ENCODE measurements at regions not wholly inside any gene's neighbourhood (a gene's known extent, or its start where the extent isn't known, plus 50 kb on each side); places are given as distances from the start of the nearest gene placed in this dataset.
"Not testable (repeated sequence)": the region's sequence is repeated elsewhere in the genome, so short reads cannot be mapped to it uniquely, and the experiment has no call there.

DNA sequence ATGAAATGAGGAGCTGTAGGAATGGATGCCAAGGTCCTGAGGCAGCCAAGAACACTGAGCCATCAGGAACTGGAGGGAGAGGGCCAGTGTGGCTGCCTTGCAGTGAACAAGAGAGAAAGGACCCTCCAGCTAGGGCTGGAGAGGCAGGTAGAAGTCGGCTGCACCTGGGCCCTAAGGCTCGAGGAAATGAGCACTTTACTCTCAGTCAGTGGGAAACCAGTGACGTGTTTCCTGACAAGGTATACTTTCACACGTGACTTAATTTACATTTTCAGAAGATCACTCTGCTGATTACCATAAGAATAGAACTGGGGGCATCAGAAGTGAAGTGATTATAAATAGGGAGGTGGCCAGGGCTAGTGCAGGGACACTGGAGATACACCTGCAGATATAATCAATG, 115.2 kb downstream of the C17orf67 start:
- no peak for DNase-seq (ENCODE audit: low read depth)
- Histone ChIP-seq H3K4me3 (ENCODE audit: low read length) (no peak overlapping the region), H3K9ac (ENCODE audit: low read length) (no peak overlapping the region), H3K9me3 (ENCODE audit: control insufficient read depth, low read length) (no peaks in the 10 kb centered on the region), H3K27me3 (replicated peaks; ENCODE audit: control insufficient read depth, insufficient read depth, low read length) (peaks cover 15% of the 10 kb centered on the region), H3K36me3 (ENCODE audit: control insufficient read depth, insufficient read depth, low read length, severe bottlenecking) (no peaks in the 10 kb centered on the region), H3K4me1 (ENCODE audit: control insufficient read depth, insufficient read depth, low read length) (no peaks in the 10 kb centered on the region)

DNA sequence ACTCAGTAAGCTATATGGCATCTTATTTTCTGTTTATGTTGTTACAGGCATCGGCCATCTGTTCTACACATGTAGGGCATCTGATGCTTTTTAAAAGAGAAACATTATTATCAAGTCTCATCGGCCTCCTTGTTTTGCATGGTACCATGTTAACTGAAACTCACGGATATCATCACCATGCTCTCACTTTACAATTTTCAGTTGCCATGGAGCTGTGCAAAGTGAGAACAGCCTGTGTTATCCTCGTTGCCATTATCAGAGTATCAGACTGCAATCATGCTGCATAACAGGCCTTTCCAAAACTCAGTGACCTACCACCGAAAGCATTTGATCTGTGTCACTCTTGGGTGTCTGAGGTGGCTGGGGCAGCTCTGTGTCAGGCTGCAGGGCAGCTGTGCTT, 110.3 kb downstream of the C17orf67 start:
- H3K9me3 ChIP-seq (ENCODE audit: control insufficient read depth, low read length), result no peaks in the 10 kb centered on the region
- H3K9ac ChIP-seq (ENCODE audit: low read length), result no peak overlapping the region
- no peak overlapping the region for H3K4me3 ChIP-seq (ENCODE audit: low read length)
- H3K27me3 ChIP-seq (replicated peaks; ENCODE audit: control insufficient read depth, insufficient read depth, low read length), result peaks cover 21% of the 10 kb centered on the region
- no peak for DNase-seq (ENCODE audit: low read depth)
- H3K4me1 ChIP-seq (ENCODE audit: control insufficient read depth, insufficient read depth, low read length), result no peaks in the 10 kb centered on the region
- H3K36me3 ChIP-seq (ENCODE audit: control insufficient read depth, insufficient read depth, low read length, severe bottlenecking), result no peaks in the 10 kb centered on the region

DNA sequence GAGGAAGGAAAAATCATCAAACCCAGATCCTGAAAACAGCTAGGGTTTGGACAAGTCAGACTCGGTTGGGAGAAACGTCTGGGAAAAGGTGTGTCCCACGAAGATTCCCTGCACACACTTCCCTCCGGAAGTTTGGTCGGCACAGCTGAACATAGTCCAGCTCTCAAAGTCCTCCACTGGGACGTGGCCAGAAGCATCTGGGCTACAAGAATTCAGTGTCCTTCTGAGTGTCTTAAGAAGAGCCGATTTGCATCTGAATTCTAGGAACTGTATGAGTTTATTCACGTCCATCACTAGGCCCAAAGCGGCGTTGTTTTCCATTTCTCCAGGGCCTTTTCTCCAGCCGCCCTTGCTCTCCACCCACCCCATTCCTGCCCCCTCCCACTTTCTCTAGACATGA, 109.1 kb downstream of the C17orf67 start:
- H3K27me3 ChIP-seq (replicated peaks; ENCODE audit: control insufficient read depth, insufficient read depth, low read length), result peaks cover 28% of the 10 kb centered on the region
- no peaks in the 10 kb centered on the region for H3K4me1 ChIP-seq (ENCODE audit: control insufficient read depth, insufficient read depth, low read length)
- no peaks in the 10 kb centered on the region for H3K36me3 ChIP-seq (ENCODE audit: control insufficient read depth, insufficient read depth, low read length, severe bottlenecking)
- no peaks in the 10 kb centered on the region for H3K9me3 ChIP-seq (ENCODE audit: control insufficient read depth, low read length)
- no peak overlapping the region for H3K4me3 ChIP-seq (ENCODE audit: low read length)
- H3K9ac ChIP-seq (ENCODE audit: low read length), result no peak overlapping the region
- DNase-seq (ENCODE audit: low read depth), result no peak

DNA sequence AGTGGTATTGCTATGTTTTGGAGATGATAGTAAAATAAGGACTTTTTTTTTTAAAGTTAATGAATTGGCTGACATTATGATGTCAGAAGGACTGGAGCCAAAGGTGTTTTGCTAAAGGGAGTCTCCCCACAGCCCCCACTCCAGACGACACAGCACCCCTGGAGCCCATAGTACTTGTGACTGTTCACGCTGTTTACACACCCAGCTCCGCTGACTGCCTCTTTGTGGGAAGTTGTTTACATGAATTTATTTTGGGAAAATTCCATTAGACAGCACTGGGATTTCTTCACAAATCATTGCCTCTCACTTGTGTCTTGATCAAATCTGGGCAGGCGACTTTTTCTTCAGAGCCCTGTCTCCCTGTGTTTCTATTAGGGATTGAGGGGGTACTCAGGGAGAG, 108.6 kb downstream of the C17orf67 start:
- Histone ChIP-seq H3K36me3 (ENCODE audit: control insufficient read depth, insufficient read depth, low read length, severe bottlenecking) (no peaks in the 10 kb centered on the region), H3K9me3 (ENCODE audit: control insufficient read depth, low read length) (no peaks in the 10 kb centered on the region), H3K4me3 (ENCODE audit: low read length) (no peak overlapping the region), H3K27me3 (replicated peaks; ENCODE audit: control insufficient read depth, insufficient read depth, low read length) (peaks cover 32% of the 10 kb centered on the region), H3K4me1 (ENCODE audit: control insufficient read depth, insufficient read depth, low read length) (no peaks in the 10 kb centered on the region), H3K9ac (ENCODE audit: low read length) (no peak overlapping the region)
- DNase-seq (ENCODE audit: low read depth), result no peak

DNA sequence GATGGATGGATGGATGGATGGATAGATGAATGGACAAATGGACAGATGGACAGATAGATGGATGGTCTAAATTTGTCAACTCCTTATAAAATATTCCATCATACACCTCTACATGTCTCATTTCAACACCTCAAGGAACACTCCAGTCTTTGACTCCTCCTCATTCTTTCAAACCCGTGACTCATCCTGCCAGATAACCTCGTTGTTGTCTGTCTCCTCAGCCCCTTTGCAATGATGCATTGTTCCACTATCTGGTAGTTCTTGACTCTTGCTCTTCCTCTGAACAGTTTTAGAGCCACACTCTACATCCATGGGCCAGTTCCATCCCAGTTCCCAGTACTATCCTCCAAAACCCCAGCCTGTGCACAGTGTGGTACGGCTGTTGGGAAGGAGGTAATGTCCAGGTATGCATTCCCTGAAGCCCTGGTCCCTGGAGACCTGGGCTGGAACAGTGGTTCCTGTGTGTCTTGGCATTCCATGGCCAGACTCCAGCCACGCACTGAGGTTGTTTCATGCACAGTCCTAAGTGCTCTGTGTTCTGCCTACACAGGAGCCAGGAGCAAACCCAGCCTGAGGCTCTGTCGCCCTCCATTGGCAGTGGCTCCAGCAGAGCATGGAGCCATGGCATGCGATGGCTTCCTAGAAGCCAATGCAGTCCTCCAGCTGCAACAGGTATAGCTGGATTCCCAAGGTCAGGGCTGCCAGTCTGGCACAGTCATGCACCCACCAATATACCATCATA, 105.7 kb downstream of the C17orf67 start:
- Histone ChIP-seq H3K4me1 (ENCODE audit: control insufficient read depth, insufficient read depth, low read length) (no peaks in the 10 kb centered on the region), H3K9me3 (ENCODE audit: control insufficient read depth, low read length) (no peaks in the 10 kb centered on the region)
- no peak for DNase-seq (ENCODE audit: low read depth)

DNA sequence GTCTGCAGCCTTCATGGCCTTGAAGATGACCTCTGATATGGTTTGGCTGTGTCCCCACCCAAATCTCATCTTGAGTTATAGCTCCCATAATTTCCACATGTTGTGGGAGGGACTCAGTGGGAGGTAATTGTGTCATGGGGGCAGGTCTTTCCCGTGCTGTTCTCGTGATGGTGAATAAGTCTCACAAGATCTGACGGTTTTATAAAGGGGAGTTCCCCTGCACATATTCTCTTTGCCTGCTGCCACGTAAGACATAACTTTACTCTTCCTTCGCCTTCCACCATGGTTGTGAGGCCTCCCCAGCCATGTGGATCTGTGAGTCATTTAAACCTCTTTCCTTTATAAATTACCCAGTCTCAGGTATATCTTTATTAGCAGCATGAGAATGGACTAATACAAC, 102.6 kb downstream of the C17orf67 start:
- not testable (repeated sequence) for DNase-seq (ENCODE audit: low read depth); H3K4me3 ChIP-seq (ENCODE audit: low read length); H3K9me3 ChIP-seq (ENCODE audit: control insufficient read depth, low read length); H3K9ac ChIP-seq (ENCODE audit: low read length); H3K4me1 ChIP-seq (ENCODE audit: control insufficient read depth, insufficient read depth, low read length); H3K36me3 ChIP-seq (ENCODE audit: control insufficient read depth, insufficient read depth, low read length, severe bottlenecking)
- peaks cover 29% of the 10 kb centered on the region for H3K27me3 ChIP-seq (replicated peaks; ENCODE audit: control insufficient read depth, insufficient read depth, low read length)

More for the DNA sequence above, 105.7 kb downstream of the C17orf67 start:
- H3K4me3 ChIP-seq (ENCODE audit: low read length), result no peak overlapping the region
- H3K36me3 ChIP-seq (ENCODE audit: control insufficient read depth, insufficient read depth, low read length, severe bottlenecking), result no peaks in the 10 kb centered on the region
- no peak overlapping the region for H3K9ac ChIP-seq (ENCODE audit: low read length)
- H3K27me3 ChIP-seq (replicated peaks; ENCODE audit: control insufficient read depth, insufficient read depth, low read length), result peaks cover 29% of the 10 kb centered on the region

DNA sequence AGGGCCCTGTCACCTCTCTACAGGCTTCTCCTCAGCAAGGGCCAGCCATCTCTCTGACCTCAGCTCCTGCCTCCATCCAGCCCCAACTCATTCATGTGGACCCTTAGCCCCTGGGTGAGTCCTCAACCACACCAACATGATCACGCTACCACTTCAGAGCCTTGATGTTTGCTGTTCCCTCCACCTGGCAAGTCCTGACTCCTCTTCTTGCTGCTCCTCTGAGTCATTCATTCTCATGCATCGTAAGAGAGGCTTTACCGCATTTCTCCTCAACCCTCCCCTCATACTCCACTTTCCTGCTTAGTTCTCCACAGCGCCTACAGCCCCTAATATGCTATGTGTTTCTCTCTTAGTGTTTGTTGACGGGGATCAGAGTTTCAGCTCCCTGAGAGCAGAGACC, 99.9 kb downstream of the C17orf67 start:
- peaks cover 26% of the 10 kb centered on the region for H3K27me3 ChIP-seq (replicated peaks; ENCODE audit: control insufficient read depth, insufficient read depth, low read length)

DNA sequence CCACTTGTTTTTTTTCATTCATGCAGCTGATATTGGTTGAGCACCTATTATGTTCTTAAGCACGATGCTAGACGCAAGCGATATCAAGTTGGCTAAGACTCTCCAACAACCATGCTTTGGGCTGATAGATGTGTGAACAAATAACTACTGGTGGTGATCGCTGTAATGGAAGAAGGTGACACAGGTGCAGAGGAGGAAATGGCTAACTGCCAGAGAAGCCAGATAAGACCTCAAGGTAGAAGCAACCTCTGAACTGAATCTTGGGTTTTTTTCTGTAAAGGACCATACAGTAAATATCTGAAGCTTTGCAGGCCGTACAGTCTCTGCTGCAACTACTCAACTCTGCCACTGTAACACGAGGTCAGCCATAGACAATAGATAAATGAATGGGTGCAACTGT, 97.9 kb downstream of the C17orf67 start:
- no peak for DNase-seq (ENCODE audit: low read depth)
- Histone ChIP-seq H3K9me3 (ENCODE audit: control insufficient read depth, low read length) (no peaks in the 10 kb centered on the region), H3K4me3 (ENCODE audit: low read length) (no peak overlapping the region), H3K36me3 (ENCODE audit: control insufficient read depth, insufficient read depth, low read length, severe bottlenecking) (no peaks in the 10 kb centered on the region), H3K27me3 (replicated peaks; ENCODE audit: control insufficient read depth, insufficient read depth, low read length) (peaks cover 13% of the 10 kb centered on the region), H3K9ac (ENCODE audit: low read length) (no peak overlapping the region), H3K4me1 (ENCODE audit: control insufficient read depth, insufficient read depth, low read length) (peaks cover 9% of the 10 kb centered on the region)

More for the DNA sequence above, 99.9 kb downstream of the C17orf67 start:
- H3K9me3 ChIP-seq (ENCODE audit: control insufficient read depth, low read length), result no peaks in the 10 kb centered on the region
- no peak for DNase-seq (ENCODE audit: low read depth)
- no peak overlapping the region for H3K4me3 ChIP-seq (ENCODE audit: low read length)
- H3K9ac ChIP-seq (ENCODE audit: low read length), result no peak overlapping the region
- H3K36me3 ChIP-seq (ENCODE audit: control insufficient read depth, insufficient read depth, low read length, severe bottlenecking), result no peaks in the 10 kb centered on the region
- H3K4me1 ChIP-seq (ENCODE audit: control insufficient read depth, insufficient read depth, low read length), result no peaks in the 10 kb centered on the region

DNA sequence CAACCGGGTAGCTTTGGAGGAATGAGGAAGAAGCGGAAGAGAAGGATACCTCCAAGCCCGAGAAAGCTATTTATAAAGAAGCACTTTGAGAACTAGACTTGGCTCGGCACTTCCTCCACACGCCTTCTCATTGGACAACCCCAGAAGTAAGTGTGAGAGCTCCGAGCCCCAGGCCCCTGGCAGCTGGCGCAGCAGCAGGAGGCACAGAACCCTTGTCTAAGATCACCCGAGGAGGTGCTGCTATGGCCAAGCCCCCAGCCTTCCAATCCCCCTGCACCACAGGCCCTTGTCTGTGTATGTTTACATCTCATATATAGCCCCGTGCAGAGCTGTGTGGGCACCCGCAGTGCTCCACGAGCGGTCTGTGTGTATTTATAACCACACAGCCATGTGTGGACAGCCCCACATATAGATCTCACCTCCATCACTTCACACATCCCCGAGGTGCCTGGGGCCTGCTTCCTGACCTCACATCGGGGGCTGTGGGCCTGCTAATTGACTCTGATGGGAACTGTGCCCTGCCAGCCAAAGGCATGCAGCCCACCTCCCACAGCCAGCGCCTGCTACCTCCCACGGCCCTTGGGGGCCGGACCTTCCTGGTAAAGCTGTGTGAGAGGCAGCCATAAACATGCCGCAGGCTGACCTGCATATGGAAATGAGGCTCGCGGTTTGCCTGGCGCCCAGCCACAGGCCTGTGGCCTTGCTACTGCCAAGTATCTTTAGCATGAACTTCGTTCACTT, 96.1 kb downstream of the C17orf67 start:
- Histone ChIP-seq H3K36me3 (ENCODE audit: control insufficient read depth, insufficient read depth, low read length, severe bottlenecking) (no peaks in the 10 kb centered on the region), H3K4me3 (ENCODE audit: low read length) (no peak overlapping the region), H3K9me3 (ENCODE audit: control insufficient read depth, low read length) (no peaks in the 10 kb centered on the region), H3K9ac (ENCODE audit: low read length) (no peak overlapping the region), H3K4me1 (ENCODE audit: control insufficient read depth, insufficient read depth, low read length) (peaks cover 9% of the 10 kb centered on the region), H3K27me3 (replicated peaks; ENCODE audit: control insufficient read depth, insufficient read depth, low read length) (peaks cover 12% of the 10 kb centered on the region)
- DNase-seq (ENCODE audit: low read depth), result peak; percentile 34

DNA sequence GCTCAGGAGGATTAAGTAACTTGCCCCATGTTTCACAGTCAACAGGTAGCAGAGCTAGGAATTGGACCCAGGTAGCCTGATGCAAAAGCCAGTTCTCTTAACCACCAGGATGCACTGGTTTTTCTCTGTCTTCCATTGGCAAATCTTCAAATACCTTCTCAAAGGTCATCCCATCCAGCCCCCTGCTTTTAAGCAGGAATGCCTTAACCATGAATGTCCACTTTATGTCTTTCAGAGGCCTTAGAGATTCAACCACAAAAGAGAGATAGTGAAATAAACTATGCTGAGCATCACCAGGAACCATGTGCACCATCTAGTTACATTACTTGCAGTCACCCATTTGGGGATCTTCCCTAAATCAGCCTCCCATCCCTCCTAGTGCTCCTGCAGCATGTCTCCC, 94.3 kb downstream of the C17orf67 start:
- no peak for DNase-seq (ENCODE audit: low read depth)
- no peak overlapping the region for H3K9ac ChIP-seq (ENCODE audit: low read length)
- H3K9me3 ChIP-seq (ENCODE audit: control insufficient read depth, low read length), result no peaks in the 10 kb centered on the region
- H3K4me1 ChIP-seq (ENCODE audit: control insufficient read depth, insufficient read depth, low read length), result peaks cover 9% of the 10 kb centered on the region
- H3K4me3 ChIP-seq (ENCODE audit: low read length), result no peak overlapping the region
- peaks cover 12% of the 10 kb centered on the region for H3K27me3 ChIP-seq (replicated peaks; ENCODE audit: control insufficient read depth, insufficient read depth, low read length)
- H3K36me3 ChIP-seq (ENCODE audit: control insufficient read depth, insufficient read depth, low read length, severe bottlenecking), result no peaks in the 10 kb centered on the region

DNA sequence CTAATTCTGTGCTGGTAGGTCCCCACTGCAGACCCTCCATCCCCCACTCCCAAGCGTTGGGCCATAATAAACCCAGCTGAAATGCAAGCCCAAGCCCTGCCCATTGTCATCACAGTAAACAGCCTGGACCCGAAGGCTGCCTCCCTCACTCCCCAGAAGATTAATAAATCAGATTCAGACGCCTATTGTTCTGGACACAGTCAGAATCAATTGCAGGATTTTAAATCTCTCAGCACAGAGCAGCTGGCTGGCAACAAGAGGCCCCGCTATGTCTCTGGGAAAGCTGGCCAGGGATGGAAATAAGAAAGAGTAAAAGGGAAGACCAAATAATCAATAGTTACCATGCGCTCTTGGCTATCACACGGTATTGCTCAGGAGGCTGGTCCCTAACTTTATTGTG, 93.9 kb downstream of the C17orf67 start:
- Histone ChIP-seq H3K4me1 (ENCODE audit: control insufficient read depth, insufficient read depth, low read length) (peaks cover 9% of the 10 kb centered on the region), H3K27me3 (replicated peaks; ENCODE audit: control insufficient read depth, insufficient read depth, low read length) (peaks cover 12% of the 10 kb centered on the region)
- no peak for DNase-seq (ENCODE audit: low read depth)

More for the DNA sequence above, 93.9 kb downstream of the C17orf67 start:
- peaks cover 2% of the 10 kb centered on the region for H3K9me3 ChIP-seq (ENCODE audit: control insufficient read depth, low read length)
- H3K4me3 ChIP-seq (ENCODE audit: low read length), result no peak overlapping the region
- H3K9ac ChIP-seq (ENCODE audit: low read length), result no peak overlapping the region
- H3K36me3 ChIP-seq (ENCODE audit: control insufficient read depth, insufficient read depth, low read length, severe bottlenecking), result no peaks in the 10 kb centered on the region
